ENCODE measurements at regions not wholly inside any gene's neighbourhood (a gene's known extent, or its start where the extent isn't known, plus 50 kb on each side); places are given as distances from the start of the nearest gene placed in this dataset.

GRCh38 chr11:15485432-15485831 lies 370.7 kb downstream of the INSC start:
- TF ChIP-seq CTCF (IDR thresholded peaks at IDR 0.05) = no peak
- peaks cover 1 to 3% (median 2%) of the 10 kb centered on the region in 3 donors for H3K27me3 Mint-ChIP-seq (ENCODE audit: low read depth in 3 of 3)
- Histone ChIP-seq H3K4me3 (replicated peaks in 1 of 3; ENCODE audit: low read depth in 2 of 3, low read length in 3 of 3) (no peak overlapping the region), H3K9me3 (replicated peaks in 1 of 2; ENCODE audit: control insufficient read depth in 1 of 2, insufficient read depth in 1 of 2, low read length in 2 of 2) (peaks cover 0 to 4% of the 10 kb centered on the region in 2 donors), H3K4me2 (replicated peaks; ENCODE audit: extremely low read depth, low read length, poor library complexity, severe bottlenecking) (no peak overlapping the region), H4K20me1 (ENCODE audit: insufficient read depth, low read length) (no peaks in the 10 kb centered on the region), H3K9ac (ENCODE audit: insufficient read depth, low read length, poor library complexity, severe bottlenecking) (no peak overlapping the region), H3K4me1 (ENCODE audit: control insufficient read depth in 1 of 2, insufficient read depth in 2 of 2, low read length in 2 of 2) (no peaks in the 10 kb centered on the region), H3K27ac (ENCODE audit: low read depth in 1 of 2, low read length in 2 of 2) (no peak overlapping the region), H3K27me3 (ENCODE audit: control insufficient read depth in 2 of 2, insufficient read depth in 2 of 2, low read length in 2 of 2) (no peaks in the 10 kb centered on the region), H2AFZ (ENCODE audit: insufficient read depth, low read depth, low read length, poor library complexity, severe bottlenecking) (no peak overlapping the region), H3K36me3 (replicated peaks in 1 of 2; ENCODE audit: control insufficient read depth in 1 of 2, insufficient read depth in 2 of 2, low read length in 2 of 2) (no peaks in the 10 kb centered on the region), H3K79me2 (ENCODE audit: insufficient read depth, low read length) (no peaks in the 10 kb centered on the region)
- H3K4me3 Mint-ChIP-seq = no peak overlapping the region
- intact Hi-C loops (cut with micrococcal nuclease) = no loop called here
- H3K27ac Mint-ChIP-seq = no peak overlapping the region
- H3K9me3 Mint-ChIP-seq = peaks cover 0 to 11% (median 3%) of the 10 kb centered on the region in 7 donors
- no peaks in the 10 kb centered on the region for H3K4me1 Mint-ChIP-seq
- whole genome bisulfite sequencing (ENCODE audit: insufficient coverage) = no CpG with 5 or more reads among the region's 2 CpGs
- no peak for DNase-seq
- no peaks in the 10 kb centered on the region for H3K36me3 Mint-ChIP-seq

- no peaks in the 10 kb centered on the region for H3K27me3 ChIP-seq (ENCODE audit: control insufficient read depth in 2 of 2, insufficient read depth in 2 of 2, low read length in 2 of 2)
- H3K27me3 Mint-ChIP-seq (ENCODE audit: low read depth in 3 of 3) = peaks cover 0 to 4% (median 2%) of the 10 kb centered on the region in 3 donors
- TF ChIP-seq CTCF (IDR thresholded peaks at IDR 0.05) = no peak
- no peak overlapping the region for H3K4me3 ChIP-seq (replicated peaks in 1 of 3; ENCODE audit: low read depth in 2 of 3, low read length in 3 of 3)
- no peaks in the 10 kb centered on the region for H3K36me3 ChIP-seq (replicated peaks in 1 of 2; ENCODE audit: control insufficient read depth in 1 of 2, insufficient read depth in 2 of 2, low read length in 2 of 2)
- H3K79me2 ChIP-seq (ENCODE audit: insufficient read depth, low read length) = no peaks in the 10 kb centered on the region
- H3K27ac Mint-ChIP-seq = no peak overlapping the region
- H3K9me3 ChIP-seq (replicated peaks in 1 of 2; ENCODE audit: control insufficient read depth in 1 of 2, insufficient read depth in 1 of 2, low read length in 2 of 2) = peaks cover 0 to 4% of the 10 kb centered on the region in 2 donors
- H4K20me1 ChIP-seq (ENCODE audit: insufficient read depth, low read length) = no peaks in the 10 kb centered on the region
- no peak overlapping the region for H2AFZ ChIP-seq (ENCODE audit: insufficient read depth, low read depth, low read length, poor library complexity, severe bottlenecking)
- H3K4me1 ChIP-seq (ENCODE audit: control insufficient read depth in 1 of 2, insufficient read depth in 2 of 2, low read length in 2 of 2) = no peaks in the 10 kb centered on the region
- peaks cover 0 to 11% (median 6%) of the 10 kb centered on the region in 7 donors for H3K9me3 Mint-ChIP-seq
- no peaks in the 10 kb centered on the region for H3K36me3 Mint-ChIP-seq
- intact Hi-C loops (cut with micrococcal nuclease) = no loop called here
- H3K4me3 Mint-ChIP-seq = no peak overlapping the region
- no peak overlapping the region for H3K27ac ChIP-seq (ENCODE audit: low read depth in 1 of 2, low read length in 2 of 2)
- DNase-seq = no peak
- H3K4me1 Mint-ChIP-seq = no peaks in the 10 kb centered on the region
- H3K9ac ChIP-seq (ENCODE audit: insufficient read depth, low read length, poor library complexity, severe bottlenecking) = no peak overlapping the region
- H3K4me2 ChIP-seq (replicated peaks; ENCODE audit: extremely low read depth, low read length, poor library complexity, severe bottlenecking) = no peak overlapping the region
Observed at GRCh38 chr11:15489281-15489680, 374.6 kb downstream of the INSC start.
